ENCODE measurements at regions not wholly inside any gene's neighbourhood (a gene's known extent, or its start where the extent isn't known, plus 50 kb on each side); places are given as distances from the start of the nearest gene placed in this dataset.
A peak's percentile ranks its signal among the peaks of the same experiment; 100 is the strongest.

DNA sequence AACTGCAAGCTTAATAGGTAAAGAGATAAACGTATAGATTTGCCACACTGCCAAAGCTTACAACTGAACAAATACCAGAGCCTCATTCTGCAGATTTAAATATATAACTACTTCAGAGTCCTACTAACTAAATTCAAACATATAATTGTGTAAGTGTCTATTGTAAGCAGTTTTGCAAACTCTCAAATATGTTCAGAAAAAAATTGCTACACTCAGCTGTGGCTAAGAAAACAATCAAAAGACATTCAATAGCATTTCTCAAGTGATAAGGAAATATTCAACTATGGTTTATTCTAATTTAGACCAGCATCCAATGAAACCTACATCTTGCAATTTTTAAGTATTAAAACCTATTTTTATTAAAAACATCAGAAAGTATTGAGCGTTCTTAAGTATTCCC lies 202.4 kb downstream of the KCTD12 start:
- no peak overlapping the region for H3K27ac ChIP-seq (ENCODE audit: insufficient read depth, low read length)
- no peaks in the 10 kb centered on the region for H3K9me3 ChIP-seq (ENCODE audit: control insufficient read depth, insufficient read depth, low read depth, low read length)
- peak in 1 of 2 donors; percentile 43 for DNase-seq (ENCODE audit: low read depth in 2 of 2)

DNA sequence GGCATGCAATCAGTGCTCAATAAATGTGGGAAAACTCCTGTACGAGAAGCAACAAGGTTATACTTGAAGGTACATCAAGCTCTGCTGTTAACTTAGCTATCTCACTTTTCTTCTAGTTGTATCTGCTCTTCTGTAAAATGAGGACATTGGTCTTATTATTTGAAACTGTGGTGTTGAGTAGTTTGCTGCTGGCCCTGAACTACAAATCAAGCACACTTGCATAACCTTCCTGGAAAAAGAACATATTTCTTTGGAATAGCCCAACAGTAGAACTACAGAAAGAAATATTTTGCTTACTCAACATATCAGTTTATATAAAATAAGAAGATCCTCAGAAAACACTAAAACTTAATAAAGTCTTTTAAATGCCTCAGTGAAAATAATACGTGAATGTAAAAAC lies 203.0 kb downstream of the KCTD12 start:
- H3K9ac ChIP-seq (ENCODE audit: insufficient read depth, low read length) = no peak overlapping the region
- H3K79me2 ChIP-seq (ENCODE audit: control insufficient read depth, insufficient read depth, low read length) = no peaks in the 10 kb centered on the region
- H3K27me3 ChIP-seq (ENCODE audit: control insufficient read depth, insufficient read depth, low read length) = no peaks in the 10 kb centered on the region
- no peak for DNase-seq (ENCODE audit: low read depth in 2 of 2)
- no peaks in the 10 kb centered on the region for H3K4me1 ChIP-seq (ENCODE audit: control insufficient read depth, extremely low read depth, insufficient read depth, low read length)
- no peak overlapping the region for H2AFZ ChIP-seq (ENCODE audit: low read length)
- TF ChIP-seq, protein P1, sequence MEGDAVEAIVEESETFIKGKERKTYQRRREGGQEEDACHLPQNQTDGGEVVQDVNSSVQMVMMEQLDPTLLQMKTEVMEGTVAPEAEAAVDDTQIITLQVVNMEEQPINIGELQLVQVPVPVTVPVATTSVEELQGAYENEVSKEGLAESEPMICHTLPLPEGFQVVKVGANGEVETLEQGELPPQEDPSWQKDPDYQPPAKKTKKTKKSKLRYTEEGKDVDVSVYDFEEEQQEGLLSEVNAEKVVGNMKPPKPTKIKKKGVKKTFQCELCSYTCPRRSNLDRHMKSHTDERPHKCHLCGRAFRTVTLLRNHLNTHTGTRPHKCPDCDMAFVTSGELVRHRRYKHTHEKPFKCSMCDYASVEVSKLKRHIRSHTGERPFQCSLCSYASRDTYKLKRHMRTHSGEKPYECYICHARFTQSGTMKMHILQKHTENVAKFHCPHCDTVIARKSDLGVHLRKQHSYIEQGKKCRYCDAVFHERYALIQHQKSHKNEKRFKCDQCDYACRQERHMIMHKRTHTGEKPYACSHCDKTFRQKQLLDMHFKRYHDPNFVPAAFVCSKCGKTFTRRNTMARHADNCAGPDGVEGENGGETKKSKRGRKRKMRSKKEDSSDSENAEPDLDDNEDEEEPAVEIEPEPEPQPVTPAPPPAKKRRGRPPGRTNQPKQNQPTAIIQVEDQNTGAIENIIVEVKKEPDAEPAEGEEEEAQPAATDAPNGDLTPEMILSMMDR (conservative IDR thresholded peaks at IDR 0.05 in 1 of 2, IDR thresholded peaks at IDR 0.05 in 1 of 2; ENCODE audit: low read depth in 1 of 2, low read length in 2 of 2) = no peak
- no peak for TF ChIP-seq EZH2 (IDR thresholded peaks at IDR 0.05; ENCODE audit: low read length, missing control alignments)
- no peak overlapping the region for H3K4me3 ChIP-seq (replicated peaks in 1 of 4; ENCODE audit: control extremely low read depth in 1 of 4, insufficient read depth in 1 of 4, low read depth in 3 of 4, low read length in 4 of 4)
- no peaks in the 10 kb centered on the region for H4K20me1 ChIP-seq (ENCODE audit: control insufficient read depth, extremely low read depth, insufficient read depth, low read length)
- no peaks in the 10 kb centered on the region for H3K9me3 ChIP-seq (ENCODE audit: control insufficient read depth, insufficient read depth, low read depth, low read length)
- H3K4me2 ChIP-seq (ENCODE audit: extremely low read depth, insufficient read depth, low read length) = no peak overlapping the region
- no peaks in the 10 kb centered on the region for H3K36me3 ChIP-seq (ENCODE audit: control insufficient read depth, insufficient read depth, low read length)
- no peak overlapping the region for H3K27ac ChIP-seq (ENCODE audit: insufficient read depth, low read length)

More for the DNA sequence above, 202.4 kb downstream of the KCTD12 start:
- Histone ChIP-seq H3K79me2 (ENCODE audit: control insufficient read depth, insufficient read depth, low read length) (no peaks in the 10 kb centered on the region), H3K9ac (ENCODE audit: insufficient read depth, low read length) (no peak overlapping the region), H4K20me1 (ENCODE audit: control insufficient read depth, extremely low read depth, insufficient read depth, low read length) (no peaks in the 10 kb centered on the region), H3K4me2 (ENCODE audit: extremely low read depth, insufficient read depth, low read length) (no peak overlapping the region), H3K27me3 (ENCODE audit: control insufficient read depth, insufficient read depth, low read length) (no peaks in the 10 kb centered on the region), H3K4me1 (ENCODE audit: control insufficient read depth, extremely low read depth, insufficient read depth, low read length) (no peaks in the 10 kb centered on the region), H3K4me3 (replicated peaks in 1 of 4; ENCODE audit: control extremely low read depth in 1 of 4, insufficient read depth in 1 of 4, low read depth in 3 of 4, low read length in 4 of 4) (no peak overlapping the region), H2AFZ (ENCODE audit: low read length) (no peak overlapping the region), H3K36me3 (ENCODE audit: control insufficient read depth, insufficient read depth, low read length) (no peaks in the 10 kb centered on the region)
- TF ChIP-seq, protein P1 (conservative IDR thresholded peaks at IDR 0.05 in 1 of 2, IDR thresholded peaks at IDR 0.05 in 1 of 2; ENCODE audit: low read depth in 1 of 2, low read length in 2 of 2) = no peak
- TF ChIP-seq EZH2 (IDR thresholded peaks at IDR 0.05; ENCODE audit: low read length, missing control alignments) = no peak

DNA sequence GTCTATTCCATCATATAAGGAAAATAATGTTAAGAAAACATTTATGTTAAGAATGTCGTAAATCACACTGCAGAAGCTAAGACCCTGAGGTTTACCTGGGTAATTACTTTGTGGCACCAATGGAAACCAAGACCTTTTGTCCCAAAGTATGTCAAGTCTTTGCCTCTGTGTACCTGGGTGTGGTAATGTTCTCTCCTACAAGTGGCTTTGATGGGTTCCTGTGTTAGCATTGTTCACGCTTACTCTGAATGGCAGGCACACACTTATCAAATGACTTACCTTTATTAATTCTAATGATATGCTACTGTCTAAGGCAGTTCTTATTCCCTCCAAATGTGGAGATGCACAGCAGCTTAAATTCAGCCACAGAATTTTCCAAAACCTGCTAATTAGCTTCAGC lies 206.1 kb downstream of the KCTD12 start:
- no peak overlapping the region for H3K4me2 ChIP-seq (ENCODE audit: extremely low read depth, insufficient read depth, low read length)
- no peaks in the 10 kb centered on the region for H3K4me1 ChIP-seq (ENCODE audit: control insufficient read depth, extremely low read depth, insufficient read depth, low read length)
- H3K9ac ChIP-seq (ENCODE audit: insufficient read depth, low read length) = no peak overlapping the region
- no peak overlapping the region for H2AFZ ChIP-seq (ENCODE audit: low read length)
- no peaks in the 10 kb centered on the region for H3K9me3 ChIP-seq (ENCODE audit: control insufficient read depth, insufficient read depth, low read depth, low read length)
- no peaks in the 10 kb centered on the region for H4K20me1 ChIP-seq (ENCODE audit: control insufficient read depth, extremely low read depth, insufficient read depth, low read length)
- H3K36me3 ChIP-seq (ENCODE audit: control insufficient read depth, insufficient read depth, low read length) = no peaks in the 10 kb centered on the region
- no peak overlapping the region for H3K27ac ChIP-seq (ENCODE audit: insufficient read depth, low read length)
- H3K79me2 ChIP-seq (ENCODE audit: control insufficient read depth, insufficient read depth, low read length) = no peaks in the 10 kb centered on the region
- DNase-seq (ENCODE audit: low read depth in 2 of 2) = no peak
- no peak overlapping the region for H3K4me3 ChIP-seq (replicated peaks in 1 of 4; ENCODE audit: control extremely low read depth in 1 of 4, insufficient read depth in 1 of 4, low read depth in 3 of 4, low read length in 4 of 4)
- TF ChIP-seq, protein P1 (conservative IDR thresholded peaks at IDR 0.05 in 1 of 2, IDR thresholded peaks at IDR 0.05 in 1 of 2; ENCODE audit: low read depth in 1 of 2, low read length in 2 of 2) = no peak
- no peak for TF ChIP-seq EZH2 (IDR thresholded peaks at IDR 0.05; ENCODE audit: low read length, missing control alignments)
- no peaks in the 10 kb centered on the region for H3K27me3 ChIP-seq (ENCODE audit: control insufficient read depth, insufficient read depth, low read length)

All from fibroblast of lung (primary cell).